ENCODE measurements at regions not wholly inside any gene's neighbourhood (a gene's known extent, or its start where the extent isn't known, plus 50 kb on each side); places are given as distances from the start of the nearest gene placed in this dataset.

DNA sequence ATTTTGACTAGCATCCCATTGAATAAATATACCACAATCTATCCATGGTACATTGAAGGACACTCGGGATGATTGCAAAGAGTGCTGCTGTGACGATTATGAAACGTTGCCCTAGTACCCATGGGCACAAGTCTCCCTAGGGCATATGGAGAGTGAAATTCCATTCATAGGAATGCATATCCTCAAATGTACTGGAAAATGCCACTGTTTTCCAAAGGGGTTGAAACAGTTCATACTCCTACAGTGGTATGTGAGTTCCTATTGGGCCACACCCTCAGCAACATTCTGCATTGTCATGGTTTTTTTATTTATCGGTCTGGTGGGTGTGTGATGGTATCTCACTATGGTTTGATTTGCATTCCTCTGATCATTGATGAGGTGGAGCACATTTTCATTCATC lies 130.6 kb downstream of the TWIST2 start:
- TF ChIP-seq, protein P1, sequence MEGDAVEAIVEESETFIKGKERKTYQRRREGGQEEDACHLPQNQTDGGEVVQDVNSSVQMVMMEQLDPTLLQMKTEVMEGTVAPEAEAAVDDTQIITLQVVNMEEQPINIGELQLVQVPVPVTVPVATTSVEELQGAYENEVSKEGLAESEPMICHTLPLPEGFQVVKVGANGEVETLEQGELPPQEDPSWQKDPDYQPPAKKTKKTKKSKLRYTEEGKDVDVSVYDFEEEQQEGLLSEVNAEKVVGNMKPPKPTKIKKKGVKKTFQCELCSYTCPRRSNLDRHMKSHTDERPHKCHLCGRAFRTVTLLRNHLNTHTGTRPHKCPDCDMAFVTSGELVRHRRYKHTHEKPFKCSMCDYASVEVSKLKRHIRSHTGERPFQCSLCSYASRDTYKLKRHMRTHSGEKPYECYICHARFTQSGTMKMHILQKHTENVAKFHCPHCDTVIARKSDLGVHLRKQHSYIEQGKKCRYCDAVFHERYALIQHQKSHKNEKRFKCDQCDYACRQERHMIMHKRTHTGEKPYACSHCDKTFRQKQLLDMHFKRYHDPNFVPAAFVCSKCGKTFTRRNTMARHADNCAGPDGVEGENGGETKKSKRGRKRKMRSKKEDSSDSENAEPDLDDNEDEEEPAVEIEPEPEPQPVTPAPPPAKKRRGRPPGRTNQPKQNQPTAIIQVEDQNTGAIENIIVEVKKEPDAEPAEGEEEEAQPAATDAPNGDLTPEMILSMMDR (IDR thresholded peaks at IDR 0.05), result no peak
- TF ChIP-seq POLR2A (IDR thresholded peaks at IDR 0.05), result no peak
